Gastrocnemius medialis (tissue), 4 donors: ENCODE measurements at regions not wholly inside any gene's neighbourhood (a gene's known extent, or its start where the extent isn't known, plus 50 kb on each side); places are given as distances from the start of the nearest gene placed in this dataset.

ENCODE experiments used
- CTCF ChIP-seq, 5 experiments: fragments of 450-650 bp in 3 of 5; fragments of 200-600 bp in 2 of 5; sonication (generic) in 2 of 5; IDR thresholded peaks in 4 of 5; conservative IDR thresholded peaks in 1 of 5; 1 replicate in 4 of 5; 2 replicates in 1 of 5; pipeline ENCODE4 v1.5.1; 2016 to 2019; ENCODE audit warnings: antibody characterized with exemption in 5 of 5, mild to moderate bottlenecking in 3 of 5, moderate library complexity in 3 of 5
- POLR2A ChIP-seq, 2 donors: fragments of 450-650 bp; IDR thresholded peaks; one replicate each; pipeline ENCODE4 v1.6.1; 2017; ENCODE audit warnings: antibody characterized with exemption in 2 of 2, mild to moderate bottlenecking in 2 of 2, moderate library complexity in 2 of 2

DNA sequence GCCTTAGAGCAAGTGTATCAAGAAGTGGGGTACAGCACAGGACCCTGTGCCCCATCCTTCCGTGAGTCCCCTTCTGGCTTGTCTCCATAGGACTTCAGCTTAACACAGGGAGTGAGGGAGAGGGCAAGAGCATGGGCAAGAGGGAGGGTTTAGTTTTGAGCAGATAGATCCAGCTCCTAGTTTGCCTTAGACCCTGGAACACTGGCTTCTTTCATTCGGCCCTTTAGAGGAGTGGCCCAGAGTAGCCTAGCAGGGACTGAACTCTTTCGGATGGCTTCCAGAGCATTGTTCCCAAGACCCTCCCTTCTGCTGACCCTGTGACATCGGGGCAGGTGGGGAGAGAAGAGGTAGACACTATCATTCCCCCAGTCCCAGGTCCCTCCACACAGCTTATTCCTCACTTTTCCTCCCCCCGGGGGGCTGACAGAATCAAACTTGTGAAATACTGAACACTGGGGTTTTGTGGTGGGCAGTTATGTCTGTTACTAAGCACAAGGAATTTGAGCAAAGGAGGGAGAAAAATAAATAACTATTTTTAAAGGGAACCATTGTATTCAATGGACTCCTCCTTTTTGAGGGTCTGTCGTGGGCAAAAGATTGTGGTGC, 289.6 kb upstream of the C2CD4B start:
- no peak for TF ChIP-seq CTCF (IDR thresholded peaks at IDR 0.05 in 4 of 5, conservative IDR thresholded peaks at IDR 0.05 in 1 of 5)
- no peak for TF ChIP-seq POLR2A (IDR thresholded peaks at IDR 0.05)
